ENCODE measurements at regions not wholly inside any gene's neighbourhood (a gene's known extent, or its start where the extent isn't known, plus 50 kb on each side); places are given as distances from the start of the nearest gene placed in this dataset.
"Not testable (repeated sequence)": the region's sequence is repeated elsewhere in the genome, so short reads cannot be mapped to it uniquely, and the experiment has no call there.

DNA sequence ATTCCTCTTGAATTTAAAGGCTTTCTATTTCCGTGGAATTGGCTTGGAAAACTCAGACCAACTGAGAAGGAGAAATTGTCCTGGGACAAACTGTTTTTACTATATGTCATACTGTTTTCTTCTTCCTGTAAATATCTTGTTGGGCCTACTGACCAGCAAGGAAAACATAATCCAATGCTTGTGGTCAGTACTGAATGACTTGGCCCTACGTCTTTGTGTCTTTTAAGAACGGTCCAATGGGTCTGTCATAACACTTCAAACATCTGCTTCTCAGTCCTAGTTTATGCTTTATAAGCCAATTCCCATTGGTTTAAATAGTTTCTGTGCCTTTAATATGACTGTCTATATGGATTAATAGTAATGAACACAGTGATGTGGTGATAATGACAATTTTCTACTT, 248.5 kb upstream of the DDHD1 start:
- DNase-seq (ENCODE audit: low read depth in 2 of 2): no peak

- no peak for DNase-seq (ENCODE audit: low read depth in 2 of 2)
Observed at GRCh38 chr14:53399057-53399456, 245.9 kb upstream of the DDHD1 start.

GRCh38 chr14:53398616-53399015, 245.5 kb upstream of the DDHD1 start:
- DNase-seq (ENCODE audit: low read depth in 2 of 2): no peak

DNA sequence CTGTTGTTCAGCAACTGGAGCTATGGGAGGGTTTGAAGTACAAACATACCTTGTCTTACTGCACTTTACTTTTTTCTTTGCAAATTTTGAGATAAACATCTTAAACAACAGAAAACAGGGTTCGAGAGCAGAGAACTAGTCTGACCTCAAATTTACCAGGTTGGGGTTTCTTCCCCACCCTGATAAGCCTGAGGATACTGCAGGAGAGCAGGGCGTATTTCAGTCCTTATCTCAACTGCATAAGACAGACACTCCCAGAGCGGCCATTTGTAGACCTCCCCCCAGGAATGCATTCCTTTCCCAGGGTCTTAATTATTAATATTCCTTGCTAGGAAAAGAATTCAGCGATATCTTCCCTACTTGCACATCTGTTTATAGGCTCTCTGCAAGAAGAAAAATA, 242.1 kb upstream of the DDHD1 start:
- DNase-seq (ENCODE audit: low read depth in 2 of 2): not testable (repeated sequence)

DNA sequence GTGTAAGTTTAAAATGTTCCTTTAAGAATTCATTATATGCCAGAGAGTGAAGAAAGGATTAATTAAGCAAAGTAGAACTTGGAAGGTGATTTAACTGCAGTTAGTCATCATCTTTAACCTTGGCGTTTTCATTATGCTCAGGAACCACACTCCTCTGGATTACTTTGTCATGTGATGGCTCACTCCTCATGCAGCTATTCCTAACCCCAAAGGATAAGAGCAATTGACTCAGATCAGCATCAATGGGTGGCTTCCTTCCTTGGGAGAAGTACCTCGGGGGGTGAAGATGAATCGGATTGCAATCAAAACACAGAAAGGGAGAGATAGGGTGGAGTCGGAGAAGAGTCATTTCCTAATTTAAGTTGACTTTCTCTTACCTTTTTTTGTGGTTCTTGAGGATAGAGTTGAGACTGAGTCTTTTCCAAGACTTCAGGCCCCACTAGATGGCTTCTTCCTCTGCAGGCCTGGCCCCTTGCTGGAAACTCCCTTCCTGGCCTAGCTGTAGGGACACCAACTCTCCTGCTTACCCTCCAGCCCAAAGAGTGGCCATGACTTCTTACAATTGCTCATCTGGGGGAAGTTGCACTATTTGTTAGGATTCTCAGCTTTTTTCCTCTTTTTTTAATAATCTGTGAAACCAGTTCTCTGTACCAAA, 238.6 kb upstream of the DDHD1 start:
- DNase-seq (ENCODE audit: low read depth in 2 of 2): no peak

- DNase-seq (ENCODE audit: low read depth in 2 of 2): no peak
Observed at GRCh38 chr14:53391156-53391555, 238.0 kb upstream of the DDHD1 start.

- DNase-seq (ENCODE audit: low read depth in 2 of 2): no peak
Observed at GRCh38 chr14:53390008-53390407, 236.9 kb upstream of the DDHD1 start.

- DNase-seq (ENCODE audit: low read depth in 2 of 2): no peak
Observed at GRCh38 chr14:53389202-53389601, 236.1 kb upstream of the DDHD1 start.

DNA sequence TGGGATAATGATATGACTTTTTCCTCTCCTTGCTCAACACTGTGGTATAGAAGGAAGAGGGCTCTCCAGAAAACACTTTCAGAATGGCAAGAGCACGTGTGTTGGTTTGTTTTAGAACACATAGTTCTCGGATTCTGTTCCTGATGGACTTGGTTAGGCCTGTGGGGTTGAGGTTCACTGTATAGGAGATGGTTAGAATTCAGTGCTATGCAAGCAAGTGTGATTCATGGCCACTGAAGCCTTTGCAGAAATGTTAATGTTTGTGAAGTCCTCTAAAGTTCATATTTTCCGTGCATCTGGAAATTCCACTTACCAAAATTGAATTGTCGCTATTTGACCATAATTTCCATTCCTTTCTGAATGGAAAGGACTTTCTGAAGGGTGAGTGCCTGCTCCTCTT, 233.2 kb upstream of the DDHD1 start:
- no peak for DNase-seq (ENCODE audit: low read depth in 2 of 2)

DNA sequence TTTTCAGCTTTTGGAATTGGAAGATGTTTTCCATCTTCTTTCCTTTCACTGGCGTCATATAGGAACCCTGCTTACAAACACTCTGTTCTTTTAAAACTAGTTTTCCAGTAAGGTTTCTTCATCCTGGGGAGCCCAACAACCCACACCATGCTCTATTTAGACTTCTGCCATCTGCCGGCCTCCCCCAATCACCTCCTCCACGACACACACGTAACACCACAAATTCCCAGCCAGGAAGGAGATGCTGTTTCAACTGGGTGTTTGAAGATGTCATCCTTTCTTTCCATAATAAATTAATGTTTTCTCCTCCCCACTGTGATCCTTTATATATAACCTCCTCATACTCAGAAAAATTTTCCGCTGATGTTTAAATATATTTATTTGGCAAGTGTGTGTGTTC, 231.4 kb upstream of the DDHD1 start:
- DNase-seq (ENCODE audit: low read depth in 2 of 2): no peak

DNA sequence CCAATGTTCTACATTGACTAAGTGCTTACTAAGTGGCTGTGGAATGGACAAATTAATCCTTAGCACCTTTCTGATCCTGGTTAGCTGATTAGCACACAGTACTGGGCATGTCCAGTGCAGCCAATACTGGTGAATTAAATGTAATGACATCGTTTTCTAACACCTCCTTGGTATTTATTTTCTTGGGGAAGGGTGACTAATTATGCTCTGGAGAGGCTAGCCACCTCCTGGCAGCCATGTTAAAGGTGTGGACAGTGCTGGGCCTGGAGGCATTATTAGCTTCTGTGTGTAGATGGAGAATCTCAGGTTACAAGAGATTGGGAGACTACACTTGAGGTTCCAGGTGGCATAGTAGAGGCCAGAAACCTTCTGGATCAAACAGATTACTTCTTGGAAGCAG, 230.9 kb upstream of the DDHD1 start:
- no peak for DNase-seq (ENCODE audit: low read depth in 2 of 2)

- no peak for DNase-seq (ENCODE audit: low read depth in 2 of 2)
Observed at GRCh38 chr14:53381895-53382294, 228.8 kb upstream of the DDHD1 start.

GRCh38 chr14:53380867-53381225, 227.7 kb upstream of the DDHD1 start:
- DNase-seq (ENCODE audit: low read depth in 2 of 2): no peak

DNA sequence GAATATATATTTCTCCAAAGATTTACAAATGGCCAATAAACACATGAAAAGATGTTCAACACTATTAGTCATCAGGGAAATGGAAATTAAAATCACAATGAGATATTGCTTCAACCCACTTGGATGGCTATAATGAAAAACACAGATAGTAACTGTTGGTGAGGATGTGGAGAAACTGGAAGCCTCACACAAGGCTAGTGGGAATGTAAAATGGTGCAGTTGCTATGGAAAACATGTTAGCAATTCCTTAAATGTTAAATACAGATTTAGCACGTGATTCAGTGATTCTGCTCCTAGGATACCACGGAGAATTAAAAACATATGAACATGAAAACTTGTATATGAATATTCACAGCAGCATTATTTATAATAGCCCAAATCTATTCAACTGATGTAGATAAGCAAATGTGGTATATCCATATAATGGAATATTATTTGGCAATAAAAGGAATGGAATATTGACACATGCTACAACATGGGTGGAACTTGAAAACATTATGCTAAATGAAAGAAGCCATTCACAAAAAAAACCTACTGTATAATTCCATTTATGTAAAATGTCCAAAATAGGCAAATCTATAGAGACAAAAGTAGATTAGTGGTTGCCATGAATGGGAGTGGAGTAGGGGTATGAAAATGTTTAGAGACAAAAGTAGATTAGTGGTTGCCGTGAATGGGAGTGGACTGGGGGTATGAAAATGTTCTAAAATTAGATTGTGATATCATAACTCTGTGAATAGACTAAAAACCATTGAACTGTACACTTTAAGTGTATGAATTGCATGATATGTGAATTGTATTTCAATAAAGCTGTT, 227.1 kb upstream of the DDHD1 start:
- no peak for DNase-seq (ENCODE audit: low read depth in 2 of 2)

DNA sequence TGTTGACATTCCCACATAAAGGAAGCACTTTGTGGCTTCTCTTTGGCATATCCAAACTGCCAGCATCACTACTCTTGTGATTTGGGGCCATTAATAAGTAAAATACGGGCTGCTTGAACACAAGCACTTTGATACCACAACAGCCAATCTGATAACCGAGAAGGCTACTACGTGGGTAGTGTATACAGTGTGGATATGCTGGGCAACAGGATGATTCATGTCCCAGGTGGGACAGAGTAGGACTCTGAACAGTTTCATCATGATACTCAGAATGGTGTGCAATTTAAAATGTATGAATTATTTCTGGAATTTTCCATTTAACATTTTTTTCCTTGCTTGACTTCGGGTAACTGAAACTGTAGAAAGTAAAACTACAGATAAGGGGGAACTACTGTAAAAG, 225.0 kb upstream of the DDHD1 start:
- no peak for DNase-seq (ENCODE audit: low read depth in 2 of 2)

- DNase-seq (ENCODE audit: low read depth in 2 of 2): no peak
Observed at GRCh38 chr14:53376064-53376463, 222.9 kb upstream of the DDHD1 start.

- DNase-seq (ENCODE audit: low read depth in 2 of 2): no peak
Observed at GRCh38 chr14:53375599-53375998, 222.5 kb upstream of the DDHD1 start.

DNA sequence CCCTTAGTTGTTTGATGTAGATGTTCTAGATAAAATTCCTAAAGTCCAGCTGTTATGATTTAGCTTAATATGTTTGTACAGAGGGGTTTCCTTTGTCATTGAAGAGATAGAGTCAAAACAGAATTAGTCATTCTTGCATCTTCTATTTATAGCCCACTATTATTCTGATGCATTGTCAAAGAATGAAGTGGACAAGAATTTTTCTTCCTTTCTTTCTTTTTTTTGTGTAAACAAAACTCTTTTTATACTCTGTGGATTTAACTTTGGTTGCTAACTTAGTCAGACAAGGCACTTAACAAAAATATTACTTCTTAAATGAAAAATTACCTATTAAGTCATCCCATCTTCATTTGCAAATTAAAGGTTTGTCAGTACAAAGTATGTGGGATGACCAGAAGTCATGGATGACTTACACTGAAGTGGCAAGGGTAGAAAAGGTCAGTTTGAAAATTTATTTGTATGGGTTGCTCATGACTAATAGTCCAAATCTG, 215.6 kb upstream of the DDHD1 start:
- DNase-seq (ENCODE audit: low read depth in 2 of 2): no peak

DNA sequence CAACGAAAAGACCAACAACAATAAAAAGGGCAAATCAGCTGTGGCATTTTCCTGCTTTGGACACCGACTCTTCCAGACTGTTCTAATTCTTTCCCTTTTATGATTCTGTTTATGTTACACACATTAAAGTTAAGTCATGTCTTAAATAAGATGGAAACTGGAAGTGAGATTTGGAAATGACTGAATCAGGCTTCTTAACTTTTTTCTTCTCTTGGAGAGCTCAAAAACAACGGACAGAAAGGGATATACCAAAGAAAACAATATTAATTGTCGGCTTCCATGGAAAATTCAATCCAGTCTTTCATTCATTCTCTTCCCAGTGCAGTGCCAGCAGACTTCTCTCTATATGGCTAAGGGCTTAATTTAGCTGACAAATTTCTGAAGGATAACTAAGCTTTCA, 214.9 kb upstream of the DDHD1 start:
- no peak for DNase-seq (ENCODE audit: low read depth in 2 of 2)

DNA sequence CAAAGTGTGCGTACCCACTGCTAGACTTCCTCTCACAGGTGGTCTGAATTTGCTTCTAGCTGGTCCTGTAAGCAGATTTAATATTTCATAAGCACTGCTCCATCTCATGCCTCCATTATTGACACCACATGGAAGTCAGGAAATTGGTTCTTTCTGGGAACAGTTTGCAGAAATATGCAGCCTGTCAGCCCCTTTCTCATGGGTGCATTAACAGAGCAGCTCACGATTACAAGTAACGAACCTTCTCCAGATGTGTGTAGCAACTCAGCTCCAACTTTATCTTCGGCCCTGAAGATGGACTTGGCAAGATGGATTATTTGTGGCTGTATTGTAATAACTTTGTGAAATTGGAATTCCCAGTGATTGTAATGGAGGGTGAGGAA, 214.5 kb upstream of the DDHD1 start:
- no peak for DNase-seq (ENCODE audit: low read depth in 2 of 2)

DNA sequence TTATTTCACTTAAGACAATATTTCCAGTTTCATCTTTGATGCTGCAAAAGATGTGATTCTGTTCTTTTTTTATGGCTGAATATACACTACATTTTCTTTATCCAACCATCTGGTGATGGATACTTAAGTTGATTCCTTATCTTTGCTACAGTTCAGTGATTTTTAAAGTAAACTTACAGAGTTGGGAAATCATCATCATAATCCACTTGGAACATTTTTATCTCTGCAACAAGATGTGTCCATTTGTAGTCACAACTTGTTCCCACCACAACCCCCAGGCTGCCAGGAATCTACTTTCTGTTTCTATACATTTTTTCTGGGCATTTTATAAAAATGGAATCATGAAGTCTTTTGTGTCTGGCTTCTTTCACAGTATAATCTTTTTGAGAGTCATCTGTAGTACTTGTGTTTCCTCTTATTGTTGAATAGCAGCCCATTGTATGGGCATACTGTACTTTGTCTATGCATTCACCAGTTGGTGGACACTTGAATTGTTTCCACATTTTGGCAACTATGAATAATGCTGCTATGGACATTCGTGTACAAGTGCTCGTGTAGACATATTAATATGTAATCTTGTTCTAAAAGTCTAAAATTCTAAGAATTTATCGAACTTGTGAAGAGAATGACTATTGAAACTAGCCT, 212.5 kb upstream of the DDHD1 start:
- DNase-seq (ENCODE audit: low read depth in 2 of 2): no peak

DNA sequence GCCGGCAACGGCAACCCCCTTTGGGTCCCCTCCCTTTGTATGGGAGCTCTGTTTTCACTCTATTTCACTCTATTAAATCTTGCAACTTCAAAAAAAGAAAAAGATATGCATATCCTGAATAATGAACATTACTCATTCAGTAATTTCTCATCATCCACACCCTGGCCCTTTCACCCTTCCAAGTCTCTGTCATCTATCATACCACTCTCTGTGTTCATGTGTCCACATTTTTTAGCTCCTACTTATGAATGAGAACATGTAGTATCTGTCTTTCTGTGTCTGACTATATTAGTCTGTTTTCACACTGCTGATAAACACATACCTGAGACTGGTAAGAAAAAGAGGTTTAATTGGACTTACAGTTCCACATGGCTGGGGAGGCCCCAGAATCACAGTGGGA, 209.8 kb upstream of the DDHD1 start:
- DNase-seq (ENCODE audit: low read depth in 2 of 2): not testable (repeated sequence)

DNA sequence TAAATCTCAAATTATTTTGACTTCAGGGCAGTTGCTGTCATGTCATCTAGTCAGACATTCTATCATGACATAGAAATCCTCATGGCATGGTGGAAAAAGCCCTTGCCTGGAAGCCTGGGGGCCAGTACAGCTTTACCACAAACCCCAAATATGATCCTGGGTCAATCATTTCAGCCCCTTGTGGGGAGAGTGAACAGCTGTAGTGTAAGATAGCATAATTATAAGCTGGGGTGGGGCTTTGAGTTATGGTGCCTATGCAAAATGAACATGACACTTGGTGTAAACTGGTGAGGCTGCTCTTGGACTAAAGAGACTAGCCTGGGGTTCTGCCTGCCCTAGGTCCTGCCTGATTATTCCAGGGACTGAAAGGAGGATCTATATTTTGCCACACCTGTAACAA, 207.7 kb upstream of the DDHD1 start:
- DNase-seq (ENCODE audit: low read depth in 2 of 2): no peak
